IPS DF 6.9 (cell line): ENCODE measurements at regions not wholly inside any gene's neighbourhood (a gene's known extent, or its start where the extent isn't known, plus 50 kb on each side); places are given as distances from the start of the nearest gene placed in this dataset.
"Not testable (repeated sequence)": the region's sequence is repeated elsewhere in the genome, so short reads cannot be mapped to it uniquely, and the experiment has no call there.

Experiments
- DNase-seq: peaks from one replicate; pipeline ENCODE4 v3.0.0-alpha.2; 2013; ENCODE audit warnings: low read depth, low spot score
- H3K27ac ChIP-seq: one replicate; pipeline ENCODE4 v1.5.1; 2013; ENCODE audit warnings: low read length, control low read depth
- H3K27me3 ChIP-seq: 2 replicates; pipeline ENCODE4 v1.6.1; 2013; ENCODE audit warnings: mild to moderate bottlenecking, low read length; ENCODE audit not compliant: control insufficient read depth, insufficient read depth
- H3K36me3 ChIP-seq: 2 replicates; pipeline ENCODE4 v1.6.1; 2013; ENCODE audit warnings: low read length; ENCODE audit not compliant: control insufficient read depth, insufficient read depth
- H3K4me1 ChIP-seq: 2 replicates; pipeline ENCODE4 v1.6.1; 2013; ENCODE audit warnings: low read length; ENCODE audit not compliant: control insufficient read depth, insufficient read depth
- H3K4me3 ChIP-seq: 2 replicates; pipeline ENCODE4 v1.5.1; 2013; ENCODE audit warnings: mild to moderate bottlenecking, low read length
- H3K9me3 ChIP-seq: 2 replicates; pipeline ENCODE4 v1.6.1; 2013; ENCODE audit warnings: low read length, inconsistent platforms; ENCODE audit not compliant: control insufficient read depth, insufficient read depth
- WGBS: extraction: QIAGEN DNeasy Blood & Tissue Kit; methylation state at CpG from one replicate; pipeline ENCODE4 v1.1.7; 2013; ENCODE audit warnings: mixed read lengths, missing lambda C conversion rate; ENCODE audit not compliant: insufficient read length, insufficient coverage; 5-methylcytosine and 5-hydroxymethylcytosine counted together

GRCh38 chr14:92223025-92223424 lies 99.9 kb upstream of the SLC24A4 start:
- no peak for DNase-seq
- H3K27me3 ChIP-seq = no peaks in the 10 kb centered on the region
- no CpG with 5 or more reads among the region's 3 CpGs for WGBS

GRCh38 chr14:92224358-92224954 lies 98.5 kb upstream of the SLC24A4 start:
- no peaks in the 10 kb centered on the region for H3K27me3 ChIP-seq
- DNase-seq = no peak
- no peak overlapping the region for H3K4me3 ChIP-seq

More at GRCh38 chr14:92223025-92223424, 99.9 kb upstream of the SLC24A4 start:
- Histone ChIP-seq H3K9me3 (no peaks in the 10 kb centered on the region), H3K4me1 (no peaks in the 10 kb centered on the region), H3K36me3 (no peaks in the 10 kb centered on the region), H3K4me3 (no peak overlapping the region), H3K27ac (no peak overlapping the region)

GRCh38 chr14:92225731-92226130 lies 97.2 kb upstream of the SLC24A4 start:
- H3K27me3 ChIP-seq = no peaks in the 10 kb centered on the region
- no peak overlapping the region for H3K27ac ChIP-seq
- H3K36me3 ChIP-seq = no peaks in the 10 kb centered on the region
- no peak overlapping the region for H3K4me3 ChIP-seq
- WGBS = no CpG with 5 or more reads among the region's 2 CpGs
- H3K4me1 ChIP-seq = no peaks in the 10 kb centered on the region
- no peak for DNase-seq
- H3K9me3 ChIP-seq = no peaks in the 10 kb centered on the region

More at GRCh38 chr14:92224358-92224954, 98.5 kb upstream of the SLC24A4 start:
- no peaks in the 10 kb centered on the region for H3K9me3 ChIP-seq
- H3K4me1 ChIP-seq = no peaks in the 10 kb centered on the region
- H3K36me3 ChIP-seq = no peaks in the 10 kb centered on the region
- WGBS = no CpG with 5 or more reads among the region's 10 CpGs
- H3K27ac ChIP-seq = no peak overlapping the region

DNA sequence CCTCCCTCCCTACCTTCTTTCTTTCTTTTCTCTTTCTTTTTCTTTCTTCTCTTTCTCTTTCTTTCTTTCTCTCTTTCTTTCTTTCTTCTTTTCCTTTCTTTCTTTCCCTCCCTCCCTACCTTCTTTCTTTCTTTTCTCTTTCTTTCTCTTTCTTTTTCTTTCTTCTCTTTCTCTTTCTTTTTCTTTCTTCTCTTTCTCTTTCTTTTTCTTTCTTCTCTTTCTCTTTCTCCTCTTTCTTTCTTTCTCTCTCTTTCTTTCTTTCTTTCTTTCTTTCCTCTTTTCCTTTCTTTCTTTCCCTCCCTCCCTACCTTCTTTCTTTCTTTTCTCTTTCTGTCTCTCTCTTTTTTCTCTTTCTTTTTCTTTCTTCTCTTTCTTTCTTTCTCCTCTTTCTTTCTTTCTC lies 96.8 kb upstream of the SLC24A4 start:
- not testable (repeated sequence) for H3K36me3 ChIP-seq, H3K4me3 ChIP-seq, H3K4me1 ChIP-seq, DNase-seq, H3K27ac ChIP-seq, H3K27me3 ChIP-seq, H3K9me3 ChIP-seq

DNA sequence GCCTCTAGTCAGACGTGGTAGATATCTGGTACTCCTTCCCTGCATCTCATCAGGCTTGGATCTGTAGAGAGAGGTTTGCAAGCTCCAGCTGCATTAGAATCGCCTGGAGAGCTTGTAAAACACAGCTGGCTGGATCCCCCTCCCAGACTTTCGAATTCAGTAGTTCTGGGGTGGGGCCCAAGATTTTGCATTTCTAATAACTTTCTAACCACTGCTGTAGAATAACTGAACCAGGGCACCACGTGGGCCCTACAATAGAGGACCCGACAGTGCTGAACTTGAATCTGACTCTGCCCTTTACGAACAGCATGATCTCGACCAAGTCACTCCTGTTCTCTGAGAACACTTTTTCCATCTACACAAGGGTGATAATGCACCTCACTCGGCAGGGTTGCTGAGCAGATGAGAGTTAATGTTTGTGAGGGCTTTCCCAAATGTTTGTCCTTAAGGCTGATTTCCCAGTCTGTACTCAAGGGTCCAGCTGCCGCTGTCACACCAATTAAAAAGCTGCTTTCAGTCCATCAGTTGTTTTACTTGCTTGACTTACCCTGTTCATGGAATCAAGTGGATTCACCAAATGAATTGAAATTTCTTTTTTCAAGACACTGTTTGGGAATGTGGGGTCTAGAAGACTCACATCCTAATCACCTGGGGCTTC lies 86.6 kb upstream of the SLC24A4 start:
- H3K4me3 ChIP-seq = no peak overlapping the region
- H3K27ac ChIP-seq = no peak overlapping the region
- H3K9me3 ChIP-seq = peaks cover 3% of the 10 kb centered on the region; the same call in 1 of the 2 replicates
- no peaks in the 10 kb centered on the region for H3K27me3 ChIP-seq
- H3K36me3 ChIP-seq = no peaks in the 10 kb centered on the region
- no CpG with 5 or more reads among the region's 9 CpGs for WGBS
- no peak for DNase-seq
- H3K4me1 ChIP-seq = no peaks in the 10 kb centered on the region

DNA sequence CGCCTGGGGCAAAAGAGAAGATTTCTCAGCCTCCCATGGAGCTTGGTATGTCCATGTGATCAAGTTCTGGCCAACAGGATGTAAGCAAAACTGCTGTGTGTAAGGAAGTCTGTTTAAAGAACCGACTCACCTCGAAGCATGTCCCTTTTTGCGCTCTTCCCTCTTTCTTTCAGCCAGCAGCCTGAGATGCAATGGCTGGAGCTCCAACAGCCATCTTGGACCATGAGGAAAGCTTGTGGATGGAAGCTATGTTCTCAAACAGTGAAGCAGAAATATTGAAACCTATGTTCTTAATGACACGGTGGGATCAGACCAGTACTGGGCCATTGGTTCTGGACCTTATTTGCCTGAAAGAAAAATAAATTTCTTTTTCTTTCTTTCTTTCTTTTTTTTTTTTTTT lies 82.3 kb upstream of the SLC24A4 start:
- no CpG with 5 or more reads among the region's 5 CpGs for WGBS
- DNase-seq = no peak
- Histone ChIP-seq H3K9me3 (peaks cover 3% of the 10 kb centered on the region; the same call in 1 of the 2 replicates), H3K4me1 (no peaks in the 10 kb centered on the region), H3K27me3 (no peaks in the 10 kb centered on the region), H3K36me3 (no peaks in the 10 kb centered on the region), H3K4me3 (no peak overlapping the region), H3K27ac (no peak overlapping the region)

DNA sequence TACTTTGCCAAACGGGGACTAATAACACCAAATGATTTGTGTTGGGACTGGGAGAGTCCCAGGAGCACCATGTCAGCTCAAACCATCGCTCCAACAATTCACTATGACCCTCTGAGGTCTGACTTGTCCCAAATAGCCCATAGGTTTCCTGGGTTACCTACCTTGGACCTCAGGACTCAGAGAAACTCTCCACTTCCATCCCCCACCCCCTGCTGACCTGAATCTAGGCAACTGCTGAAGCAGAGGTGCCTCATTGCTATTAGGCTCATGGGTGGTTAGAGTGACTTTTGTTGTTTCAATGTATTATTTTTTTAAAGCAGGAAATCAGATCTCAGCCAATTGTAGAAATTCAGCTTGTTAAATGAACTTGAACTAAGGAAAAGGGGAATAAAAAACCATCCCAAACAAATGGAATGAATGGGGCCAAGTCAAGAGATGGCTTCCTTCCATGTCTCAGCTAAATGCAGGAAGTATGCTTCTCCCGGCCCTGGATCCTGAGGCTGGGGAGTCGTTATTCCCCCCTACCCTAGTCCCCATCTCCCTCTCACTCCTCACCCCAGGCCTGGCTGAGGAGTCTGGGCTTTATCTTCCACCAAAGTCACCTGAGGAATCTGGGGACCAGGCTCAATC lies 80.9 kb upstream of the SLC24A4 start:
- no peak overlapping the region for H3K4me3 ChIP-seq
- H3K9me3 ChIP-seq = peaks cover 3% of the 10 kb centered on the region; the same call in 1 of the 2 replicates
- H3K27ac ChIP-seq = no peak overlapping the region
- no peak for DNase-seq
- no peaks in the 10 kb centered on the region for H3K36me3 ChIP-seq
- H3K4me1 ChIP-seq = no peaks in the 10 kb centered on the region
- no peaks in the 10 kb centered on the region for H3K27me3 ChIP-seq
- WGBS = no CpG with 5 or more reads among the region's 4 CpGs

DNA sequence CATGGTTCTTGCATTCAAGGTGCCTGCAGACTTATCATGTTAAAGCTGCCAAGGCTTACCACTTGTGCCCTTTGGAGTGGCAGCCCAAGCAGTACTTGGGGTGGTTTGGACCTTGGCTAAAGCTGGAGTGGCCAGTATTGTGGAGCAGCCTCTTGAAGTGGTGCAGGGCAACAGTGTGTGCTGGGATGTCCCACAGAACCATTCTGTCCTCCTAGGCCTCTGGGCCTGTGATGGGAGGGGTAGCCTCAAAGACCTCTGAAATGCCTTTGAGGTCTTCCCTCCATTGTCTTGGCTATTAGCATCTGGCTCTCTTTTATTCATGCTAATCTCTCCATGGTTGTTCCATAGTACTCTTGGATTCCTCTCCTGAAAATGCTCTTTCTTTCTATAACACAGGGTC lies 78.2 kb upstream of the SLC24A4 start:
- Histone ChIP-seq H3K27ac (no peak overlapping the region), H3K27me3 (no peaks in the 10 kb centered on the region), H3K4me1 (no peaks in the 10 kb centered on the region), H3K36me3 (no peaks in the 10 kb centered on the region), H3K4me3 (no peak overlapping the region), H3K9me3 (peaks cover 3% of the 10 kb centered on the region; the same call in 1 of the 2 replicates)
- DNase-seq = no peak

- no peaks in the 10 kb centered on the region for H3K9me3 ChIP-seq
- WGBS = no CpG with 5 or more reads among the region's 4 CpGs
- H3K4me1 ChIP-seq = peaks cover under 1% of the 10 kb centered on the region; the same call in 1 of the 2 replicates
- no peak for DNase-seq
- H3K36me3 ChIP-seq = no peaks in the 10 kb centered on the region
- H3K27ac ChIP-seq = no peak overlapping the region
- H3K27me3 ChIP-seq = no peaks in the 10 kb centered on the region
- H3K4me3 ChIP-seq = no peak overlapping the region
Measured at GRCh38 chr14:92247341-92247740, 75.6 kb upstream of the SLC24A4 start.

DNA sequence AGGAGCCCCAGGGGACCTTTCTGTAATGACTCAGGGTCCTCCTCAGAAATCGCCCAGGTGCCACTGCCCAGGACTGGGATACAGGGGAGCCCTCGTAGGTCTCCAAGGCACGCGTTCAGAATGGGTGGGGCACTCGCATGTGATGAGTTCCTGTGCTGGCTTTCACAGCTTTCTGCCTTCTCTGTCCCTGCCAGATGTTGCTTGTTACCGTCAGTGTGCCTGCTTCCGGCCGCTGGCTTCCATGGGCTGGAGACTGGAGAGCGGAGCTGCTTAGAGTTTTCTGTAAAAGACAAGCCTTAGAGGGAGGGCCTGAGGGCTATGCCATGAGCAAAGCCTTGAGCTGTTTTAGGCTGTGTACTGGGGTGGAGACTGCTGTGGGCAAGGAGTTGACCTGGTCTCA lies 75.0 kb upstream of the SLC24A4 start:
- peaks cover 2% of the 10 kb centered on the region; the same call in 1 of the 2 replicates for H3K4me1 ChIP-seq
- no CpG with 5 or more reads among the region's 9 CpGs for whole genome bisulfite sequencing
- H3K27me3 ChIP-seq = no peaks in the 10 kb centered on the region
- no peaks in the 10 kb centered on the region for H3K36me3 ChIP-seq
- no peak overlapping the region for H3K27ac ChIP-seq
- no peak for DNase-seq
- no peaks in the 10 kb centered on the region for H3K9me3 ChIP-seq
- no peak overlapping the region for H3K4me3 ChIP-seq
